HCT116 (cell line): ENCODE measurements at regions not wholly inside any gene's neighbourhood (a gene's known extent, or its start where the extent isn't known, plus 50 kb on each side); places are given as distances from the start of the nearest gene placed in this dataset.

Experiments used
- ATF3 ChIP-seq: IDR thresholded peaks from 2 replicates; pipeline ENCODE4 v1.6.1; 2012
- CTCF ChIP-seq, 3 experiments: fragments of 200-600 bp in 1 of 3; sonication (generic) in 1 of 3; IDR thresholded peaks in 2 of 3; conservative IDR thresholded peaks in 1 of 3; 2 replicates each; pipeline ENCODE4 v1.5.1; 2012 to 2017; ENCODE audit warnings: low read depth in 2 of 3, low read length in 2 of 3, antibody characterized with exemption in 1 of 3, borderline replicate concordance in 1 of 3, control low read depth in 1 of 3, mild to moderate bottlenecking in 1 of 3, mixed read lengths in 1 of 3, mixed run types in 1 of 3, moderate library complexity in 1 of 3; ENCODE audit not compliant: insufficient read depth in 1 of 3
- ELF1 ChIP-seq: IDR thresholded peaks from 2 replicates; pipeline ENCODE4 v1.6.1; 2012; ENCODE audit warnings: low read depth, borderline replicate concordance
- EZH2 ChIP-seq: fragments of 200-600 bp; sonication (generic); IDR thresholded peaks from 2 replicates; pipeline ENCODE4 v1.6.1; 2017; ENCODE audit warnings: antibody characterized with exemption, mixed run types
- EZH2phosphoT487 ChIP-seq: fragments of 200-600 bp; IDR thresholded peaks from 2 replicates; pipeline ENCODE4 v1.6.1; 2018; ENCODE audit warnings: antibody characterized with exemption, borderline replicate concordance
- MAX ChIP-seq: IDR thresholded peaks from 2 replicates; pipeline ENCODE4 v1.6.1; 2012
- POLR2A ChIP-seq: IDR thresholded peaks from 2 replicates; pipeline ENCODE4 v1.7.0; 2011; ENCODE audit warnings: borderline replicate concordance; ENCODE audit not compliant: insufficient read depth, insufficient read length; ENCODE audit errors: extremely low read depth
- POLR2AphosphoS5 ChIP-seq: IDR thresholded peaks from 2 replicates; pipeline ENCODE4 v1.6.1; 2011; ENCODE audit warnings: mild to moderate bottlenecking, low read depth, low read length, moderate library complexity
- RAD21 ChIP-seq: IDR thresholded peaks from 2 replicates; pipeline ENCODE4 v1.6.1; 2012; ENCODE audit warnings: low read depth, mild to moderate bottlenecking
- REST ChIP-seq: IDR thresholded peaks from 2 replicates; pipeline ENCODE4 v1.6.1; 2012; ENCODE audit warnings: low read depth
- SIN3A ChIP-seq: IDR thresholded peaks from 2 replicates; pipeline ENCODE4 v1.6.1; 2012; ENCODE audit warnings: low read depth
- SP1 ChIP-seq: IDR thresholded peaks from 2 replicates; pipeline ENCODE4 v1.6.1; 2012; ENCODE audit warnings: low read depth
- YY1 ChIP-seq: IDR thresholded peaks from 2 replicates; pipeline ENCODE4 v1.6.1; 2011; ENCODE audit warnings: low read length, low read depth, moderate library complexity, mild to moderate bottlenecking; ENCODE audit not compliant: insufficient replicate concordance; ENCODE audit errors: extremely low read depth
- ZNF274 ChIP-seq: fragments of 200-500 bp; sonication (Bioruptor generic); IDR thresholded peaks from 2 replicates; pipeline ENCODE4 v1.6.1; 2014; ENCODE audit warnings: mild to moderate bottlenecking, low read depth, low read length, inconsistent platforms

GRCh38 chr10:27328946-27329345 lies 88.3 kb upstream of the ACBD5 start:
- TF ChIP-seq EZH2phosphoT487: no peak
- TF ChIP-seq EZH2: no peak
- TF ChIP-seq CTCF (IDR thresholded peaks at IDR 0.05 in 2 of 3, conservative IDR thresholded peaks at IDR 0.05 in 1 of 3; ENCODE audit: borderline replicate concordance in 1 of 3, insufficient read depth in 1 of 3, low read depth in 2 of 3, low read length in 2 of 3): no peak
- TF ChIP-seq REST: no peak
- no peak for TF ChIP-seq POLR2A
- TF ChIP-seq MAX: no peak
- no peak for TF ChIP-seq POLR2AphosphoS5
- no peak for TF ChIP-seq ATF3
- TF ChIP-seq YY1: no peak
- TF ChIP-seq ELF1: no peak
- no peak for TF ChIP-seq SP1
- TF ChIP-seq SIN3A: no peak
- TF ChIP-seq RAD21: no peak
- TF ChIP-seq ZNF274: no peak
